IPS-15b (cell line): ENCODE measurements at regions not wholly inside any gene's neighbourhood (a gene's known extent, or its start where the extent isn't known, plus 50 kb on each side); places are given as distances from the start of the nearest gene placed in this dataset.

ENCODE experiments used
- H3K27me3 ChIP-seq: one replicate; pipeline ENCODE4 v1.6.1; 2013; ENCODE audit warnings: low read length; ENCODE audit not compliant: control insufficient read depth, insufficient read depth
- H3K36me3 ChIP-seq: one replicate; pipeline ENCODE4 v1.6.1; 2013; ENCODE audit warnings: low read length; ENCODE audit not compliant: control insufficient read depth, insufficient read depth
- H3K4me1 ChIP-seq: one replicate; pipeline ENCODE4 v1.6.1; 2013; ENCODE audit warnings: mild to moderate bottlenecking, low read length; ENCODE audit not compliant: control insufficient read depth, insufficient read depth
- H3K4me3 ChIP-seq: one replicate; pipeline ENCODE4 v1.5.1; 2013; ENCODE audit warnings: low read depth, low read length
- H3K9ac ChIP-seq: one replicate; pipeline ENCODE4 v1.6.1; 2013; ENCODE audit warnings: low read depth, mild to moderate bottlenecking, low read length
- H3K9me3 ChIP-seq: one replicate; pipeline ENCODE4 v1.6.1; 2013; ENCODE audit warnings: mild to moderate bottlenecking, low read length; ENCODE audit not compliant: control insufficient read depth, insufficient read depth

- H3K4me3 ChIP-seq, result no peak overlapping the region
- no peaks in the 10 kb centered on the region for H3K27me3 ChIP-seq
Measured at GRCh38 chr1:238143038-238143437, 252.3 kb upstream of the ZP4 start.

GRCh38 chr1:238141353-238141752, 250.6 kb upstream of the ZP4 start:
- no peak overlapping the region for H3K9ac ChIP-seq
- no peak overlapping the region for H3K4me3 ChIP-seq
- no peaks in the 10 kb centered on the region for H3K27me3 ChIP-seq
- no peaks in the 10 kb centered on the region for H3K9me3 ChIP-seq
- no peaks in the 10 kb centered on the region for H3K4me1 ChIP-seq
- H3K36me3 ChIP-seq, result no peaks in the 10 kb centered on the region

More at GRCh38 chr1:238143038-238143437, 252.3 kb upstream of the ZP4 start:
- H3K4me1 ChIP-seq, result no peaks in the 10 kb centered on the region
- H3K9ac ChIP-seq, result no peak overlapping the region
- no peaks in the 10 kb centered on the region for H3K36me3 ChIP-seq
- no peaks in the 10 kb centered on the region for H3K9me3 ChIP-seq

- Histone ChIP-seq H3K4me1 (no peaks in the 10 kb centered on the region), H3K36me3 (no peaks in the 10 kb centered on the region), H3K27me3 (no peaks in the 10 kb centered on the region), H3K9ac (no peak overlapping the region), H3K4me3 (no peak overlapping the region), H3K9me3 (no peaks in the 10 kb centered on the region)
Measured at GRCh38 chr1:238139713-238140112, 249.0 kb upstream of the ZP4 start.

- Histone ChIP-seq H3K4me3 (no peak overlapping the region), H3K36me3 (no peaks in the 10 kb centered on the region), H3K27me3 (no peaks in the 10 kb centered on the region), H3K9me3 (no peaks in the 10 kb centered on the region), H3K9ac (no peak overlapping the region), H3K4me1 (no peaks in the 10 kb centered on the region)
Measured at GRCh38 chr1:238138059-238138626, 247.4 kb upstream of the ZP4 start.

GRCh38 chr1:238135708-238136664, 245.3 kb upstream of the ZP4 start:
- H3K36me3 ChIP-seq, result no peaks in the 10 kb centered on the region

GRCh38 chr1:238129677-238130076, 239.0 kb upstream of the ZP4 start:
- H3K9ac ChIP-seq, result no peak overlapping the region
- H3K27me3 ChIP-seq, result no peaks in the 10 kb centered on the region
- H3K4me3 ChIP-seq, result no peak overlapping the region
- H3K9me3 ChIP-seq, result no peaks in the 10 kb centered on the region
- no peaks in the 10 kb centered on the region for H3K36me3 ChIP-seq
- H3K4me1 ChIP-seq, result peaks cover 3% of the 10 kb centered on the region

More at GRCh38 chr1:238135708-238136664, 245.3 kb upstream of the ZP4 start:
- H3K4me3 ChIP-seq, result no peak overlapping the region
- H3K4me1 ChIP-seq, result no peaks in the 10 kb centered on the region
- no peak overlapping the region for H3K9ac ChIP-seq
- no peaks in the 10 kb centered on the region for H3K9me3 ChIP-seq
- H3K27me3 ChIP-seq, result no peaks in the 10 kb centered on the region

GRCh38 chr1:238123201-238123600, 232.5 kb upstream of the ZP4 start:
- no peak overlapping the region for H3K4me3 ChIP-seq
- H3K9me3 ChIP-seq, result no peaks in the 10 kb centered on the region
- H3K27me3 ChIP-seq, result no peaks in the 10 kb centered on the region
- no peak overlapping the region for H3K9ac ChIP-seq
- H3K4me1 ChIP-seq, result no peaks in the 10 kb centered on the region
- H3K36me3 ChIP-seq, result no peaks in the 10 kb centered on the region

GRCh38 chr1:238119861-238120260, 229.1 kb upstream of the ZP4 start:
- H3K4me3 ChIP-seq, result no peak overlapping the region
- H3K4me1 ChIP-seq, result no peaks in the 10 kb centered on the region
- H3K9ac ChIP-seq, result no peak overlapping the region
- no peaks in the 10 kb centered on the region for H3K9me3 ChIP-seq
- H3K27me3 ChIP-seq, result no peaks in the 10 kb centered on the region
- no peaks in the 10 kb centered on the region for H3K36me3 ChIP-seq

GRCh38 chr1:238119060-238119459, 228.3 kb upstream of the ZP4 start:
- Histone ChIP-seq H3K9me3 (no peaks in the 10 kb centered on the region), H3K27me3 (no peaks in the 10 kb centered on the region), H3K4me3 (no peak overlapping the region), H3K4me1 (no peaks in the 10 kb centered on the region), H3K9ac (no peak overlapping the region), H3K36me3 (no peaks in the 10 kb centered on the region)

- H3K9me3 ChIP-seq, result no peaks in the 10 kb centered on the region
- H3K27me3 ChIP-seq, result no peaks in the 10 kb centered on the region
Measured at GRCh38 chr1:238115852-238116251, 225.1 kb upstream of the ZP4 start.

GRCh38 chr1:238112952-238113621, 222.4 kb upstream of the ZP4 start:
- Histone ChIP-seq H3K36me3 (no peaks in the 10 kb centered on the region), H3K4me1 (no peaks in the 10 kb centered on the region), H3K4me3 (no peak overlapping the region), H3K9me3 (no peaks in the 10 kb centered on the region), H3K9ac (no peak overlapping the region), H3K27me3 (no peaks in the 10 kb centered on the region)

More at GRCh38 chr1:238115852-238116251, 225.1 kb upstream of the ZP4 start:
- Histone ChIP-seq H3K9ac (no peak overlapping the region), H3K36me3 (no peaks in the 10 kb centered on the region), H3K4me1 (no peaks in the 10 kb centered on the region), H3K4me3 (no peak overlapping the region)
